ENCODE measurements at regions not wholly inside any gene's neighbourhood (a gene's known extent, or its start where the extent isn't known, plus 50 kb on each side); places are given as distances from the start of the nearest gene placed in this dataset.

DNA sequence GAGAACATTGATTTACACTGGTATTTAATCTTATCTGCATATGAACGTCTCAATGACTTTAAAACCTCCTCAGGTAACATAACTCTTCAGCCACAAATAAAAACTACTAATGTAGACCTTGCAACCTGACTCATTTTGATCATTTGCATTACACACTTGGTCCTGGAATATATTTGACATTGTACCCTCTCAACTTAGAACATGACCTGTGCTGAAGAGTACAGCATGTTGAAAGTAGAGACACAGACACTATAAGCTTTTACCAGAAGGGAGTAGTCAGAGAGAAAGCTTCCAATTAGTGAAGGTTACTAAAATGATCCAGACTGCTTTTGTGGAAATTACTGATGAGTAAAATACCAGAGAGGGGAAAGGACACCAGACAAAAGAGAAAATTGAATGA lies 390.6 kb upstream of the ANO3 start:
- TF ChIP-seq, protein P1, sequence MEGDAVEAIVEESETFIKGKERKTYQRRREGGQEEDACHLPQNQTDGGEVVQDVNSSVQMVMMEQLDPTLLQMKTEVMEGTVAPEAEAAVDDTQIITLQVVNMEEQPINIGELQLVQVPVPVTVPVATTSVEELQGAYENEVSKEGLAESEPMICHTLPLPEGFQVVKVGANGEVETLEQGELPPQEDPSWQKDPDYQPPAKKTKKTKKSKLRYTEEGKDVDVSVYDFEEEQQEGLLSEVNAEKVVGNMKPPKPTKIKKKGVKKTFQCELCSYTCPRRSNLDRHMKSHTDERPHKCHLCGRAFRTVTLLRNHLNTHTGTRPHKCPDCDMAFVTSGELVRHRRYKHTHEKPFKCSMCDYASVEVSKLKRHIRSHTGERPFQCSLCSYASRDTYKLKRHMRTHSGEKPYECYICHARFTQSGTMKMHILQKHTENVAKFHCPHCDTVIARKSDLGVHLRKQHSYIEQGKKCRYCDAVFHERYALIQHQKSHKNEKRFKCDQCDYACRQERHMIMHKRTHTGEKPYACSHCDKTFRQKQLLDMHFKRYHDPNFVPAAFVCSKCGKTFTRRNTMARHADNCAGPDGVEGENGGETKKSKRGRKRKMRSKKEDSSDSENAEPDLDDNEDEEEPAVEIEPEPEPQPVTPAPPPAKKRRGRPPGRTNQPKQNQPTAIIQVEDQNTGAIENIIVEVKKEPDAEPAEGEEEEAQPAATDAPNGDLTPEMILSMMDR (IDR thresholded peaks at IDR 0.05): no peak
- no peak for TF ChIP-seq POLR2A (IDR thresholded peaks at IDR 0.05)

All from adrenal gland (tissue), 5 donors.